Lower leg skin (tissue), 4 donors: ENCODE measurements at regions not wholly inside any gene's neighbourhood (a gene's known extent, or its start where the extent isn't known, plus 50 kb on each side); places are given as distances from the start of the nearest gene placed in this dataset.

Experiments
- DNase-seq, 2 donors: peaks; one replicate each; pipeline ENCODE4 v3.0.0-alpha.2; 2019; ENCODE audit warnings: low spot score in 2 of 2
- H3K4me3 ChIP-seq: fragments of 200-600 bp; sonication (generic); 2 replicates; pipeline ENCODE4 v1.5.1; 2017; ENCODE audit warnings: mild to moderate bottlenecking, low read depth; ENCODE audit not compliant: poor library complexity, severe bottlenecking
- POLR2A ChIP-seq, 2 donors: fragments of 450-650 bp; IDR thresholded peaks; one replicate each; pipeline ENCODE4 v1.6.1; 2016 to 2017; ENCODE audit warnings: antibody characterized with exemption in 2 of 2, mild to moderate bottlenecking in 1 of 2, moderate library complexity in 1 of 2
- WGBS, 2 donors: methylation state at CpG; one replicate each; pipeline ENCODE4 v1.1.5; 2018; 5-methylcytosine and 5-hydroxymethylcytosine counted together
- intact Hi-C: fragments of 100-400 bp; cut with DNase I; formaldehyde crosslinking; loops from one replicate; pipeline ENCODE4 v1.15.0; 2023; ENCODE audit warnings: low total_unique reads
- TF ChIP-seq, protein P1 (sequence below), 3 donors: fragments of 450-650 bp; IDR thresholded peaks; one replicate each; pipeline ENCODE4 v1.5.1; 2016; ENCODE audit warnings: antibody characterized with exemption in 3 of 3, mild to moderate bottlenecking in 3 of 3, moderate library complexity in 2 of 3

DNA sequence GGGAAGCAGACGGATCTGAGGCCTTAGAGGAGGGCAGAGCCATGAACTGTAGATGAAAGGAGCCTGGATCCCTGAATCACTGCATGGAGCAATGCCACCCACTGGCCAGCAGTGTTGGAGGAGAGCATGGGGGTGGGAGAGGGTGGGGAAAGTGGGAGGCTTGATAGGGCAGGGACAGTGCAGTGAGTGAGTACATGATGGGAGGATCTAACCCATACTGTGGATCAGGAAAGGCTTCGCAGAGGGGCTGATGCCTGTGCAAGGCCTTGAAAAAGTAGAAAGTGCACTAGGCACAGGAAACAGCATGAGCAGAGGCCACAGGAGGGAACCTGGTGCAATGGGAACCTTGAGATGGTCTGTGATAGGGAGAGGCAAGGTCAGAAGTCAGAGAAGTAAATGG, 391.9 kb downstream of the PTPRU start:
- TF ChIP-seq, protein P1, sequence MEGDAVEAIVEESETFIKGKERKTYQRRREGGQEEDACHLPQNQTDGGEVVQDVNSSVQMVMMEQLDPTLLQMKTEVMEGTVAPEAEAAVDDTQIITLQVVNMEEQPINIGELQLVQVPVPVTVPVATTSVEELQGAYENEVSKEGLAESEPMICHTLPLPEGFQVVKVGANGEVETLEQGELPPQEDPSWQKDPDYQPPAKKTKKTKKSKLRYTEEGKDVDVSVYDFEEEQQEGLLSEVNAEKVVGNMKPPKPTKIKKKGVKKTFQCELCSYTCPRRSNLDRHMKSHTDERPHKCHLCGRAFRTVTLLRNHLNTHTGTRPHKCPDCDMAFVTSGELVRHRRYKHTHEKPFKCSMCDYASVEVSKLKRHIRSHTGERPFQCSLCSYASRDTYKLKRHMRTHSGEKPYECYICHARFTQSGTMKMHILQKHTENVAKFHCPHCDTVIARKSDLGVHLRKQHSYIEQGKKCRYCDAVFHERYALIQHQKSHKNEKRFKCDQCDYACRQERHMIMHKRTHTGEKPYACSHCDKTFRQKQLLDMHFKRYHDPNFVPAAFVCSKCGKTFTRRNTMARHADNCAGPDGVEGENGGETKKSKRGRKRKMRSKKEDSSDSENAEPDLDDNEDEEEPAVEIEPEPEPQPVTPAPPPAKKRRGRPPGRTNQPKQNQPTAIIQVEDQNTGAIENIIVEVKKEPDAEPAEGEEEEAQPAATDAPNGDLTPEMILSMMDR (IDR thresholded peaks at IDR 0.05) = no peak
- no peak for TF ChIP-seq POLR2A (IDR thresholded peaks at IDR 0.05)
- peak in 1 of 2 donors; percentile 73 for DNase-seq
- intact Hi-C loops = no loop called here
- WGBS, 2 donors = 93 to 94% methylated on average over 2 of the region's 2 CpGs
- no peak overlapping the region for H3K4me3 ChIP-seq

DNA sequence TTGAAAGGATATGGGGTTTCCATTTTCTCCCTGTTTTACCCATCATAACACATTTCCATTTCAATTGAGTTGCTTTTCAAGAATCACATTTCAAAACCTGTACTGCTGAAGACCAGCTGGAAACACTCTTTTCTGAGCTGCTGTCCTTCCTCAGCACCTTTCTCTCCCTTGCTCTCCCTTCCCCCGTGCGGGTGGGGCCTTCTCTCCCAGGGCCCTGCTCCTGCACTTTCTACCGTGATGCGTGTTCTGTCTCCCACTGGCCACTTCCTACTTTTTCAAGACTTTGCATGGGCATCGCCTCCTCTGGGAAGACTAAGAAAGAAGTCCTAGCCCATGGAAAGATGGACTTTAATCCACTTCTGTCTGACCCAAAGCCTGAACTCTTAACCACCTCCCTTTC, 390.4 kb downstream of the PTPRU start:
- no peak for TF ChIP-seq POLR2A (IDR thresholded peaks at IDR 0.05)
- intact Hi-C loops = no loop called here
- WGBS, 2 donors = 79 to 82% methylated on average over 5 of the region's 5 CpGs
- H3K4me3 ChIP-seq = no peak overlapping the region
- DNase-seq = no peak

DNA sequence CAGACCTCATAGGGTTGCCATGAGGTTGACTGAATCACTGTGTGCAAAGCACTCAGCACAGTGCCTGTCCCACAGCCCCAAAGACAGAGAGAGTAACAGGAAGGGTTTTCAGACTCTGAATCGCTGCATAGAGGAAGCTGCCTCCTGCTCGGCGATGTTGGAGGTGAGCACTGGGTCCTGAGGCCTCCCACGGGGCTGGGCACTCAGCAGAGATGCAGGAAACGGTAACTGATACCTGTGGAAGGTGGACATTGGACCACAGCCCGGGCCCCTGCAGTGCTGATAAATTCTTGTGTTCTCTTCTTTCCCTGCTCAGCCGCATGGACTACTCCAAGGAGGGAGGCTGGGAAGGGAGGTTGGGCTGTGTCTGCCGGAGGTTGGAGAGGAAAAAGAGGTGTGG, 389.7 kb downstream of the PTPRU start:
- DNase-seq = peak in 1 of 2 donors; percentile 3
- no peak for TF ChIP-seq POLR2A (IDR thresholded peaks at IDR 0.05)
- TF ChIP-seq, protein P1 (IDR thresholded peaks at IDR 0.05) = no peak
- intact Hi-C loops = no loop called here
- H3K4me3 ChIP-seq = no peak overlapping the region
- 76 to 81% methylated on average over 8 of the region's 8 CpGs for whole genome bisulfite sequencing, 2 donors

DNA sequence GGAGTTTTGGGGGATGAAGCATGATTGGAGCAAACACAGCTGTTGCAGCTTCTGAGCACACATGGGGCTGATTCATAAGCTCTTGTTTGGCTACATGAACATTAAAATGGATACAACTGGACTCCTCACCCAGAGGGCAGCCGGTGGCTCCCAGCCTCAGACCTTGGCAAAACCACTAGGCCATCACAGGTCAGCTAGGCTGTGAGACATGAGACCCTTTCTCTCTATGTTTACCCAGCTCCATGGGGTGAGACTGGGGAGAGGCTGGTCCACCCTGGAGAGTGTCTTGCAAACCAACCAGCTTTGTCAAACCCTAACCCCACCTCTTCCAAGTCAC, 388.7 kb downstream of the PTPRU start:
- intact Hi-C loops = no loop called here
- 67 to 100% methylated on average over 1 of the region's 1 CpG for WGBS, 2 donors
- H3K4me3 ChIP-seq = no peak overlapping the region
- no peak for DNase-seq
- TF ChIP-seq, protein P1 (IDR thresholded peaks at IDR 0.05) = no peak
- no peak for TF ChIP-seq POLR2A (IDR thresholded peaks at IDR 0.05)

DNA sequence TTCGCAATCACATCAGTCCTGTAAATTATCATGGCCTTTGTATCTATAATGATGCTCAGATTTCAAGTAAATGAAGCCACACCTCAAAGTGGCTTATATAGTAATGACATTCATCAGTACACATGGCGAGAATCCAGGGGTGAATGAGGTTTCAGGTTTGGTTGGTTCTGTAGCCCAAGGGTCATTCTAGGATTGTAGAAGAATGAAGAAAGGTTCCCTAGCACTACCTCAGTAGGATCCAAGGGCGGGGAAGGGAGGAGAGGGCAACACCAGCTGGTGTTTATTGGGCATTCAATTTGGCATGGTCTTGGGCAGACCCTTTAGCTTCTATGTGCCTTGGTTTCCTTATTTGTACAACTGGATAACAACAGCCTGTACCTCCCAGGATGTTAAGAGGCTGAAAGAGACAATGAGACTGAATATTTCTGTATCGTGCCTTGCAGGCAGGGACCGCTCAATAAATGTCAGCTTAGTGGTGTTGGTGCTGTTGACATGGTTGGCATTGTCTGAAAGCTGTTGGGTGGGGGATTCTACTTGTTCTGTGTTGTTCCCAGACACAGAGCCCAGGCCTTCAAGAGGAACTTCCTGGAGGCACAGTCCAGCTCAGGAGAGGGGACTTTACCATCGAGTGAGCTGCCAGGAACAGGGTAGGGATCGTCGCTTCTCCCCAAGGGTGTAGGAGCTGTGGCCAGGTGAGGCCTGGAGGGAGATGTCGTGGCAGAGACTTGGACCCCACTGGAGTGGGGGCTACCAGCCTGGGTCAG, 388.2 kb downstream of the PTPRU start:
- intact Hi-C loops = no loop called here
- TF ChIP-seq, protein P1 (IDR thresholded peaks at IDR 0.05) = no peak
- TF ChIP-seq POLR2A (IDR thresholded peaks at IDR 0.05) = no peak
- WGBS, 2 donors = 76 to 77% methylated on average over 9 of the region's 9 CpGs
- H3K4me3 ChIP-seq = no peak overlapping the region
- DNase-seq = peak in 1 of 2 donors; percentile 5

DNA sequence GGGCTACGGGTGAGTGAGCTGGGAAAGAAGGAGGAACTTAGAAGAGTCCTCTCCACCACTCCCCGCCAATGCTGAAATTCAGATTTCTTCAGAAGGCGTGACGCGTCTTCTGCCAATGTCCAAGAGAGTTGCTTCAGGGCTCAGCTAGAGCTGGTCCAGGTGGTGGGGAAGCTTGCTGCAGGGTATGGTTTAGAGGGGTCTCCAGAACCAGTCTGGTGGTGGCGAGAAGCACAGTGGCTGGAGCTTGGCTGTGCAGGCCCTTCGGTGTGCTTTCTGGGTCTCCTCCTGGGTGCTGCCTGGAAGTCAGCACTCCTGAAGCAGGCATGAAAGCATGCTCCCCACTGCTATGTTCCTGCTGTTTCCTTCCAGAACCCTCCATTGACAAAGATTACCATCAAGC, 387.2 kb downstream of the PTPRU start:
- intact Hi-C loops = no loop called here
- TF ChIP-seq, protein P1 (IDR thresholded peaks at IDR 0.05) = no peak
- TF ChIP-seq POLR2A (IDR thresholded peaks at IDR 0.05) = no peak
- H3K4me3 ChIP-seq = no peak overlapping the region
- DNase-seq = peak in 1 of 2 donors; percentile 6
- 89 to 91% methylated on average over 7 of the region's 7 CpGs for WGBS, 2 donors
